Uterus (tissue), 3 donors: ENCODE measurements at regions not wholly inside any gene's neighbourhood (a gene's known extent, or its start where the extent isn't known, plus 50 kb on each side); places are given as distances from the start of the nearest gene placed in this dataset. TPM values are rescaled to one million over a fixed set of nuclear protein-coding genes. Genes with fewer than 3 reads are reported as not detected.
"Not testable (repeated sequence)": the region's sequence is repeated elsewhere in the genome, so short reads cannot be mapped to it uniquely, and the experiment has no call there.

ENCODE experiments used
- DNase-seq, 2 donors: peaks; one replicate each; pipeline ENCODE4 v3.0.0-alpha.2; 2019 to 2020
- H3K27ac ChIP-seq, 2 donors: fragments of 200-600 bp; sonication (generic); 1 replicate in 1 of 2; 2 replicates in 1 of 2; pipeline ENCODE4 v1.5.1; 2016 to 2018
- H3K27me3 ChIP-seq, 2 donors: fragments of 200-600 bp; sonication (generic); one replicate each; pipeline ENCODE4 v1.5.1; 2018 to 2019; ENCODE audit warnings: control low read depth in 1 of 2
- H3K36me3 ChIP-seq, 2 donors: fragments of 200-600 bp; sonication (generic); one replicate each; pipeline ENCODE4 v1.5.1; 2019; ENCODE audit warnings: control low read depth in 1 of 2
- H3K4me1 ChIP-seq, 2 donors: fragments of 200-600 bp; sonication (generic); one replicate each; pipeline ENCODE4 v1.5.1; 2018 to 2019; ENCODE audit warnings: control low read depth in 1 of 2
- H3K4me3 ChIP-seq, 2 donors: fragments of 200-600 bp; sonication (generic); 1 replicate in 1 of 2; 2 replicates in 1 of 2; pipeline ENCODE4 v1.5.1; 2018 to 2019; ENCODE audit warnings: mild to moderate bottlenecking in 1 of 2
- H3K9me3 ChIP-seq, 2 donors: fragments of 200-600 bp; sonication (generic); one replicate each; pipeline ENCODE4 v1.5.1; 2019; ENCODE audit warnings: control low read depth in 1 of 2
- POLR2A ChIP-seq, 2 donors: fragments of 450-650 bp; IDR thresholded peaks; one replicate each; pipeline ENCODE4 v1.6.1; 2016; ENCODE audit warnings: antibody characterized with exemption in 2 of 2, mild to moderate bottlenecking in 1 of 2, moderate library complexity in 1 of 2
- intact Hi-C: fragments of 100-400 bp; cut with DNase I; formaldehyde crosslinking; loops from one replicate; pipeline ENCODE4 v1.15.1; 2023; ENCODE audit warnings: low total_unique reads
- small RNA-seq: library from RNA; depleted of rRNA; stranded (forward); fragments of <200 nt; gene quantifications from one replicate; pipeline ENCODE3, GENCODE V24; 2016
- TF ChIP-seq, protein P1 (sequence below), 4 experiments: fragments of 200-600 bp in 2 of 4; fragments of 450-650 bp in 2 of 4; sonication (generic) in 2 of 4; IDR thresholded peaks; one replicate each; pipeline ENCODE4 v1.5.1; 2016 to 2019; ENCODE audit warnings: antibody characterized with exemption in 4 of 4, mild to moderate bottlenecking in 2 of 4, moderate library complexity in 1 of 4
- donor health status: DM: yes; HTN: yes; CAD: no.

DNA sequence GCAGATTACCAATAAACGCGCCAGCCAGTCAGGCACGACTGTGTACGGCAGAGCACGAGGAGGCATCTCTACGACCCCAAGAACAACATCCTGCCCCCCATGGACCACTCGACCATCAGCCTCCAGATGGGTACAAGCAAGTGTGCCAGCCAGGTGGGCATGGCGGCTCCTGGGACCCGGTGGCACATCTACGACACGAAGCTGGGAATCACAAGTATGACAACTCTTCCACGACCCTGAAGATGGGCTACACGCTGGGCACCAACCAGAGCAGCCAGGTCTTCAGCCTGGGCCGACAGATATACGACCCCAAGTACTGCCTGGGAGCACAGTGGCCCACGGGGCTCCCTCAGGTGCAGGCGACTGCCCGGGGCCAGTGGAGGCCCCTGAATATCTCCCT is 217.6 kb downstream of the POTED start:
- no peak for DNase-seq
- no peaks in the 10 kb centered on the region for H3K9me3 ChIP-seq
- intact Hi-C loops = no loop called here

DNA sequence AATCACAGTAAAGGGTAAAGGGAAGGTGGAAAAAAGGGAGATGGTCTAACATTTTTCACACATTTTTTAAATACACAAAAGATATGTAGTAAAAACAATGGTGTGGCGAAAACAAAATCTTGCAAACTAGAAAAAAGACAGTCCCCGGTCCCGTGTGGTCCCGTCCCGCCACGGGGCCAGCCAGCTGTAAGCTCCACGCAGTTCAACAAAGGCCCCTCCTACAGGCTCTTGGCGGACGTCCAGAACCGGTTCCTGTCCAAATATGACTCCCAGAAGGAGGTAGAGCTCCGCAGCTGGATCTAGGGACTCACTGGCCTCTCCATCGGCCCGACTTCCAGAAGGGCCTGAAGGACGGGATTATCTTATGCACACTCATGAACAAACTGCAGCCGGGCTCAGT is 216.9 kb downstream of the POTED start:
- H3K9me3 ChIP-seq, H3K27ac ChIP-seq, H3K36me3 ChIP-seq, intact Hi-C loops, H3K4me1 ChIP-seq, H3K27me3 ChIP-seq, H3K4me3 ChIP-seq, DNase-seq: not testable (repeated sequence)

More for the DNA sequence above, 217.6 kb downstream of the POTED start:
- H3K27ac ChIP-seq = no peak overlapping the region
- no peak overlapping the region for H3K4me3 ChIP-seq
- H3K36me3 ChIP-seq = no peaks in the 10 kb centered on the region
- H3K27me3 ChIP-seq = no peaks in the 10 kb centered on the region
- TF ChIP-seq, protein P1, sequence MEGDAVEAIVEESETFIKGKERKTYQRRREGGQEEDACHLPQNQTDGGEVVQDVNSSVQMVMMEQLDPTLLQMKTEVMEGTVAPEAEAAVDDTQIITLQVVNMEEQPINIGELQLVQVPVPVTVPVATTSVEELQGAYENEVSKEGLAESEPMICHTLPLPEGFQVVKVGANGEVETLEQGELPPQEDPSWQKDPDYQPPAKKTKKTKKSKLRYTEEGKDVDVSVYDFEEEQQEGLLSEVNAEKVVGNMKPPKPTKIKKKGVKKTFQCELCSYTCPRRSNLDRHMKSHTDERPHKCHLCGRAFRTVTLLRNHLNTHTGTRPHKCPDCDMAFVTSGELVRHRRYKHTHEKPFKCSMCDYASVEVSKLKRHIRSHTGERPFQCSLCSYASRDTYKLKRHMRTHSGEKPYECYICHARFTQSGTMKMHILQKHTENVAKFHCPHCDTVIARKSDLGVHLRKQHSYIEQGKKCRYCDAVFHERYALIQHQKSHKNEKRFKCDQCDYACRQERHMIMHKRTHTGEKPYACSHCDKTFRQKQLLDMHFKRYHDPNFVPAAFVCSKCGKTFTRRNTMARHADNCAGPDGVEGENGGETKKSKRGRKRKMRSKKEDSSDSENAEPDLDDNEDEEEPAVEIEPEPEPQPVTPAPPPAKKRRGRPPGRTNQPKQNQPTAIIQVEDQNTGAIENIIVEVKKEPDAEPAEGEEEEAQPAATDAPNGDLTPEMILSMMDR (IDR thresholded peaks at IDR 0.05) = no peak
- no peak for TF ChIP-seq POLR2A (IDR thresholded peaks at IDR 0.05)
- H3K4me1 ChIP-seq = no peaks in the 10 kb centered on the region

DNA sequence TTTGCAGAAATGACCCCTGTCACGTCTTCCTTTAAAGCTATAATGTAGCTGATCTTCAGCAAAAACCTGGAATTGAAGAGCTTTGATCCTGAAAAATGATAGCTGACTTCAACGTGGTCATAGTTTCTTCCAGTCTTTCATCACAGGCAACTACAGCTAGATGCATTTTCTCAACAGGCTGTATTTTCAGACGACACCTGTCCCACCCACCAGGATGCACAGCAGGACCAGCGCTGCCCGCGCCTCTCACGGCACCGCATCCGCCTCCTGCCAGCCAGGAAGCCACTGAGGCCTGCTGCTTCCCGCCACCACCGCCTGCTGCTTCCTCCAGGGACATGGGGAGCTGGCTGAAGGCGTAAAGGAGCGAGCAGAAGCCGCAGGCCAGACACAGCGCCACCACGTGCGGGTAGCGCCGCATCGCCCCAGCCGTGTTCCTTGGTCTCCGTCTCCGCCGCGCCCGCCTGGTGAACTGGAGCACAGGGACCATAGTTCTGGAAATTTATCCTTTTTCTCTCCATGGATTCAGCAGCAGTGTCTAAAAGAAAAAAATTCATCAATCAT is 215.7 kb downstream of the POTED start:
- H3K27me3 ChIP-seq, H3K9me3 ChIP-seq, H3K4me3 ChIP-seq, DNase-seq, H3K36me3 ChIP-seq, H3K27ac ChIP-seq, H3K4me1 ChIP-seq, intact Hi-C loops: not testable (repeated sequence)

DNA sequence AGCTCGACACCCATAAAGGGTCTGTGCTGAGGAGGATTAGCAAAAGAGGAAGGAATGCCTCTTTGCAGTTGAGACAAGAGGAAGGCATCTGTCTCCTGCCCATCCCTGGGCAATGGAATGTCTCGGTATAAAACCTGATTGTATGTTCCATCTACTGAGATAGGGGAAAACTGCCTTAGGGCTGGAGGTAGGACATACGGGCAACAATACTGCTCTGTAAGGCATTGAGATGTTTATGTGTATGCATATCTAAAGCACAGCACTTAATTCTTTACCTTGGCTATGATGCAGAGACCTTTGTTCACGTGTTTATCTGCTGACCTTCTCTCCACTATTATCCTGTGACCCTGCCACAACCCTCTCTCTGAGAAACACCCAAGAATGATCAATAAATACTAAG is 210.7 kb downstream of the POTED start:
- H3K27me3 ChIP-seq, H3K36me3 ChIP-seq, H3K4me3 ChIP-seq, DNase-seq, intact Hi-C loops, H3K4me1 ChIP-seq, H3K27ac ChIP-seq, H3K9me3 ChIP-seq: not testable (repeated sequence)

DNA sequence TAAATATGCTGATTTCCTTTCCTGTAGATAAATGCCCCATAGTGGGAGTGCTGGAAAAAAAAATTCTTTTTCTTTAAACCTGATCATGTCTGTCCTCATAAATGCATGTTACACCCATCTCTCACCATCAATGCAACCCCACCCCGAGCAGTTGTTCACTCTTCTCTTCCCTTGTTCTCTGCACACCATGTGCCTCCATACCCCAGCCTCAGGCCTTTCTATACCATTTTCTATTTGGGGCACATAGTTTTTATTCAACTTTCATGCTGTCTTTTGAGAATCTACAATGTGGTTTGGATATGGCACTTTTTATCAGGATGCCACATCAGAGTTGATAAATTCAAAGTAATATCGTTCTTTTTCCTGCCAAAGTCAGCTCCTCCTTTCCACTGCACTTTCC is 202.6 kb downstream of the POTED start:
- DNase-seq, intact Hi-C loops: not testable (repeated sequence)

DNA sequence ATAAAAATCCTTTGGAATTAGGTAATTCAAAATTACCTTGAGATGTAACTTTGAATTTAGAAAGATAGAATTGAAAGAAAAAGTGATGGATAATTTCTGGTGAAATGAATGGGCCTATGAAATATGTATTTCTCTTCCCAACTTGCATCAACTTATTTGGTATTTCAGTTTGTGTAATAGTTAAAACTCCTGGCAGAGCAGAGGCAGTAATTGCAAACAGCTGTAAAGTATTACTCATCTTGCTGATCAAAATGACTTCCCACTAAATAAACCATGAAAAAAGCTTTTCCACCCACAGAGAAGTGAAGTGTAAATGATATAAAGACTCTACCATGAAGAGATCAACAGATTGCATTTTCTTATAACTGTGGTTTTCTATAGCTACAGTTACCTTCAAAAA is 201.0 kb downstream of the POTED start:
- DNase-seq, intact Hi-C loops, H3K4me3 ChIP-seq: not testable (repeated sequence)

More for the DNA sequence above, 202.6 kb downstream of the POTED start:
- H3K4me3 ChIP-seq, H3K9me3 ChIP-seq, H3K27me3 ChIP-seq, H3K27ac ChIP-seq, H3K4me1 ChIP-seq, H3K36me3 ChIP-seq: not testable (repeated sequence)

DNA sequence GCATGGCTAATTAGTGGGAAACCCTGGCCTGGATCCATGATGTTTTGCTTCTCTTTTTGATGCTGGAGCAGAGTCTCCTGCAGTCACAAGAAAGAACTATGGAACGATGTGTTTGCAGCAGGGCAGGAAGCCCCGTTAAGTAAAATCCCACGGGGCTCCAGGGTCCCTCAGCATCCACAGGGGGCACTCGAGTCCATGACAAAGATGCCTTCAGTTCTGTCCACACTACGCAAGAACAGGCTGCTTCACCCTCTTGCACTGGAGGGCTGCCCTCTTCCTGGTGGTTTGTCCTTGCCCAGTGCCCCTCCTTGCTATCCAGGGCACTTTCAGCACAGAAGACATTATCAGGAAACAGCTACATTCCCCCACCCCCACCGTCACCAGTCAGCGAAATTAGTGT is 196.9 kb downstream of the POTED start:
- H3K4me3 ChIP-seq, DNase-seq, H3K27ac ChIP-seq, H3K36me3 ChIP-seq, H3K27me3 ChIP-seq, intact Hi-C loops, H3K9me3 ChIP-seq, H3K4me1 ChIP-seq: not testable (repeated sequence)

More for the DNA sequence above, 201.0 kb downstream of the POTED start:
- H3K4me1 ChIP-seq, H3K9me3 ChIP-seq, H3K27me3 ChIP-seq, H3K36me3 ChIP-seq, H3K27ac ChIP-seq: not testable (repeated sequence)

DNA sequence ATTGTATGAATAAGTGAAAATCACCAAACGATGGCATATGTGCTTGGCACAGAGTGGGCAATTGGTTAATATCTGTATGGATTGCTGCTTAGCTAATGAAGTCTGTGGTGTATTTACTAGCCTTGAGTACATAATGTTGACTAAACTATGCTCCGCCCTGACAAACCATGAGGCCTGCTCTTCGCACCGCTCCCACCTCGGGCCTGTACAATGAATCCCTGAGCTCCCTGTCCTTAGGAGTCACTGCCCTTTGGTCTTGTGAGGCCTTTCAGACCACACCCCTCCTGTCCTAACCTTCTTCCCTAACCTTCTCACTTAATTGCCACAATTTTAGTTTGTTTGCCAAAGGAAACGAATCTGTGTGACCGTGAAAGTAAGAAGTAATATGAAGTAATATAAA is 193.2 kb downstream of the POTED start:
- H3K4me1 ChIP-seq, H3K9me3 ChIP-seq, H3K27me3 ChIP-seq, H3K4me3 ChIP-seq, H3K27ac ChIP-seq, DNase-seq, intact Hi-C loops, H3K36me3 ChIP-seq: not testable (repeated sequence)

Small RNAs in the stretch of these regions (small RNA-seq; reads per million reads assigned to genes)
- not detected for gene RNU6-954P
- gene ZNF114P1 = not detected
